ENCODE measurements at regions not wholly inside any gene's neighbourhood (a gene's known extent, or its start where the extent isn't known, plus 50 kb on each side); places are given as distances from the start of the nearest gene placed in this dataset.

DNA sequence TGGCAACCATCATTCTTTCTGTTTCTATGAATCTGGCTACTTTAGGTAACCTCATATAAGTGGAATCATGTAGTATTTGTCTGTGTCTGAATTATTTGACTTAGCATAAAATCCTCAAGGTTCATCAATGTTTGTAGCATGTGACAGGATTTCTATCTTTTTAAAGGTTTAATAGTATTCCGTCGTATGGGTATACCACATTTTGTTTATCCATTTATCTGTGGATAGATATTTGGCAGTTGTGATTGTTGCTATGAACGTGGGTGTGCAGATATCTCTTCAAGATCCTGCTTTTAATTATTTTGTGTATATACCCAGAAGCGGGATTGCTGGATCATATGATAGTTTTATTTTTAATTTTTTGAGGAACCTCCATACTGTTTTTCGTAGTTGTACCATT lies 421.7 kb downstream of the PCNX1 start:
- DNase-seq (ENCODE audit: low spot score) (no peak), ATAC-seq (no peak)
- Mint-ChIP-seq H3K36me3 (ENCODE audit: low read depth) (peaks cover 11% of the 10 kb centered on the region), H3K4me1 (peaks cover 50% of the 10 kb centered on the region), H3K9me3 (no peaks in the 10 kb centered on the region), H3K4me3 (no peak overlapping the region), H3K27me3 (ENCODE audit: insufficient read depth, low read depth, poor library complexity) (peaks cover 2% of the 10 kb centered on the region), H3K27ac (no peak overlapping the region)
- no peak overlapping the region for H3K4me3 ChIP-seq
- H3K4me2 ChIP-seq = no peak overlapping the region
- no peaks in the 10 kb centered on the region for H3K36me3 ChIP-seq (ENCODE audit: insufficient read depth)
- H2AFZ ChIP-seq = no peak overlapping the region
- peaks cover 100% of the 10 kb centered on the region for H3K79me2 ChIP-seq (replicated peaks; ENCODE audit: insufficient read depth)
- H3K27me3 ChIP-seq (ENCODE audit: insufficient read depth) = no peaks in the 10 kb centered on the region
- H3K27ac ChIP-seq (ENCODE audit: low read depth) = no peak overlapping the region
- no peaks in the 10 kb centered on the region for H4K20me1 ChIP-seq (replicated peaks; ENCODE audit: insufficient read depth)
- 0 out of 2 replicates have a peak, but pooled peaks cover 4% of the 10 kb centered on the region for H3K9me2 ChIP-seq (ENCODE audit: insufficient read depth)
- TF ChIP-seq CREB1 (CRISPR knock-in tag; IDR thresholded peaks at IDR 0.05; ENCODE audit: low read depth) (no peak), EZH2 (IDR thresholded peaks at IDR 0.05; ENCODE audit: low read depth, unreplicated experiment) (no peak), JUNB (IDR thresholded peaks at IDR 0.05; ENCODE audit: unreplicated experiment) (no peak), STAT1 (IDR thresholded peaks at IDR 0.05; ENCODE audit: unreplicated experiment) (no peak), POLR2AphosphoS5 (IDR thresholded peaks at IDR 0.05; ENCODE audit: low read depth) (no peak), ZNF114 (CRISPR knock-in tag; IDR thresholded peaks at IDR 0.05) (no peak), NANOG (IDR thresholded peaks at IDR 0.05; ENCODE audit: borderline replicate concordance) (no peak), ZNF331 (CRISPR knock-in tag; IDR thresholded peaks at IDR 0.05; ENCODE audit: low read depth) (no peak)
- TF ChIP-seq, protein P1, sequence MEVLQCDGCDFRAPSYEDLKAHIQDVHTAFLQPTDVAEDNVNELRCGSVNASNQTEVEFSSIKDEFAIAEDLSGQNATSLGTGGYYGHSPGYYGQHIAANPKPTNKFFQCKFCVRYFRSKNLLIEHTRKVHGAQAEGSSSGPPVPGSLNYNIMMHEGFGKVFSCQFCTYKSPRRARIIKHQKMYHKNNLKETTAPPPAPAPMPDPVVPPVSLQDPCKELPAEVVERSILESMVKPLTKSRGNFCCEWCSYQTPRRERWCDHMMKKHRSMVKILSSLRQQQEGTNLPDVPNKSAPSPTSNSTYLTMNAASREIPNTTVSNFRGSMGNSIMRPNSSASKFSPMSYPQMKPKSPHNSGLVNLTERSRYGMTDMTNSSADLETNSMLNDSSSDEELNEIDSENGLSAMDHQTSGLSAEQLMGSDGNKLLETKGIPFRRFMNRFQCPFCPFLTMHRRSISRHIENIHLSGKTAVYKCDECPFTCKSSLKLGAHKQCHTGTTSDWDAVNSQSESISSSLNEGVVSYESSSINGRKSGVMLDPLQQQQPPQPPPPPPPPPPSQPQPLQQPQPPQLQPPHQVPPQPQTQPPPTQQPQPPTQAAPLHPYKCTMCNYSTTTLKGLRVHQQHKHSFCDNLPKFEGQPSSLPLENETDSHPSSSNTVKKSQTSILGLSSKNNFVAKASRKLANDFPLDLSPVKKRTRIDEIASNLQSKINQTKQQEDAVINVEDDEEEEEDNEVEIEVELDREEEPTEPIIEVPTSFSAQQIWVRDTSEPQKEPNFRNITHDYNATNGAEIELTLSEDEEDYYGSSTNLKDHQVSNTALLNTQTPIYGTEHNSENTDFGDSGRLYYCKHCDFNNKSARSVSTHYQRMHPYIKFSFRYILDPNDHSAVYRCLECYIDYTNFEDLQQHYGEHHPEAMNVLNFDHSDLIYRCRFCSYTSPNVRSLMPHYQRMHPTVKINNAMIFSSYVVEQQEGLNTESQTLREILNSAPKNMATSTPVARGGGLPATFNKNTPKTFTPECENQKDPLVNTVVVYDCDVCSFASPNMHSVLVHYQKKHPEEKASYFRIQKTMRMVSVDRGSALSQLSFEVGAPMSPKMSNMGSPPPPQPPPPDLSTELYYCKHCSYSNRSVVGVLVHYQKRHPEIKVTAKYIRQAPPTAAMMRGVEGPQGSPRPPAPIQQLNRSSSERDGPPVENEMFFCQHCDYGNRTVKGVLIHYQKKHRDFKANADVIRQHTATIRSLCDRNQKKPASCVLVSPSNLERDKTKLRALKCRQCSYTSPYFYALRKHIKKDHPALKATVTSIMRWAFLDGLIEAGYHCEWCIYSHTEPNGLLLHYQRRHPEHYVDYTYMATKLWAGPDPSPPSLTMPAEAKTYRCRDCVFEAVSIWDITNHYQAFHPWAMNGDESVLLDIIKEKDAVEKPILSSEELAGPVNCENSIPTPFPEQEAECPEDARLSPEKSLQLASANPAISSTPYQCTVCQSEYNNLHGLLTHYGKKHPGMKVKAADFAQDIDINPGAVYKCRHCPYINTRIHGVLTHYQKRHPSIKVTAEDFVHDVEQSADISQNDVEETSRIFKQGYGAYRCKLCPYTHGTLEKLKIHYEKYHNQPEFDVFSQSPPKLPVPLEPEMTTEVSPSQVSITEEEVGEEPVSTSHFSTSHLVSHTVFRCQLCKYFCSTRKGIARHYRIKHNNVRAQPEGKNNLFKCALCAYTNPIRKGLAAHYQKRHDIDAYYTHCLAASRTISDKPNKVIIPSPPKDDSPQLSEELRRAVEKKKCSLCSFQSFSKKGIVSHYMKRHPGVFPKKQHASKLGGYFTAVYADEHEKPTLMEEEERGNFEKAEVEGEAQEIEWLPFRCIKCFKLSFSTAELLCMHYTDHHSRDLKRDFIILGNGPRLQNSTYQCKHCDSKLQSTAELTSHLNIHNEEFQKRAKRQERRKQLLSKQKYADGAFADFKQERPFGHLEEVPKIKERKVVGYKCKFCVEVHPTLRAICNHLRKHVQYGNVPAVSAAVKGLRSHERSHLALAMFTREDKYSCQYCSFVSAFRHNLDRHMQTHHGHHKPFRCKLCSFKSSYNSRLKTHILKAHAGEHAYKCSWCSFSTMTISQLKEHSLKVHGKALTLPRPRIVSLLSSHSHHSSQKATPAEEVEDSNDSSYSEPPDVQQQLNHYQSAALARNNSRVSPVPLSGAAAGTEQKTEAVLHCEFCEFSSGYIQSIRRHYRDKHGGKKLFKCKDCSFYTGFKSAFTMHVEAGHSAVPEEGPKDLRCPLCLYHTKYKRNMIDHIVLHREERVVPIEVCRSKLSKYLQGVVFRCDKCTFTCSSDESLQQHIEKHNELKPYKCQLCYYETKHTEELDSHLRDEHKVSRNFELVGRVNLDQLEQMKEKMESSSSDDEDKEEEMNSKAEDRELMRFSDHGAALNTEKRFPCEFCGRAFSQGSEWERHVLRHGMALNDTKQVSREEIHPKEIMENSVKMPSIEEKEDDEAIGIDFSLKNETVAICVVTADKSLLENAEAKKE (CRISPR knock-in tag; IDR thresholded peaks at IDR 0.05) = no peak
- TF ChIP-seq, protein P2, sequence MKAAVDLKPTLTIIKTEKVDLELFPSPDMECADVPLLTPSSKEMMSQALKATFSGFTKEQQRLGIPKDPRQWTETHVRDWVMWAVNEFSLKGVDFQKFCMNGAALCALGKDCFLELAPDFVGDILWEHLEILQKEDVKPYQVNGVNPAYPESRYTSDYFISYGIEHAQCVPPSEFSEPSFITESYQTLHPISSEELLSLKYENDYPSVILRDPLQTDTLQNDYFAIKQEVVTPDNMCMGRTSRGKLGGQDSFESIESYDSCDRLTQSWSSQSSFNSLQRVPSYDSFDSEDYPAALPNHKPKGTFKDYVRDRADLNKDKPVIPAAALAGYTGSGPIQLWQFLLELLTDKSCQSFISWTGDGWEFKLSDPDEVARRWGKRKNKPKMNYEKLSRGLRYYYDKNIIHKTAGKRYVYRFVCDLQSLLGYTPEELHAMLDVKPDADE (IDR thresholded peaks at IDR 0.05) = no peak
- TF ChIP-seq, protein P3, sequence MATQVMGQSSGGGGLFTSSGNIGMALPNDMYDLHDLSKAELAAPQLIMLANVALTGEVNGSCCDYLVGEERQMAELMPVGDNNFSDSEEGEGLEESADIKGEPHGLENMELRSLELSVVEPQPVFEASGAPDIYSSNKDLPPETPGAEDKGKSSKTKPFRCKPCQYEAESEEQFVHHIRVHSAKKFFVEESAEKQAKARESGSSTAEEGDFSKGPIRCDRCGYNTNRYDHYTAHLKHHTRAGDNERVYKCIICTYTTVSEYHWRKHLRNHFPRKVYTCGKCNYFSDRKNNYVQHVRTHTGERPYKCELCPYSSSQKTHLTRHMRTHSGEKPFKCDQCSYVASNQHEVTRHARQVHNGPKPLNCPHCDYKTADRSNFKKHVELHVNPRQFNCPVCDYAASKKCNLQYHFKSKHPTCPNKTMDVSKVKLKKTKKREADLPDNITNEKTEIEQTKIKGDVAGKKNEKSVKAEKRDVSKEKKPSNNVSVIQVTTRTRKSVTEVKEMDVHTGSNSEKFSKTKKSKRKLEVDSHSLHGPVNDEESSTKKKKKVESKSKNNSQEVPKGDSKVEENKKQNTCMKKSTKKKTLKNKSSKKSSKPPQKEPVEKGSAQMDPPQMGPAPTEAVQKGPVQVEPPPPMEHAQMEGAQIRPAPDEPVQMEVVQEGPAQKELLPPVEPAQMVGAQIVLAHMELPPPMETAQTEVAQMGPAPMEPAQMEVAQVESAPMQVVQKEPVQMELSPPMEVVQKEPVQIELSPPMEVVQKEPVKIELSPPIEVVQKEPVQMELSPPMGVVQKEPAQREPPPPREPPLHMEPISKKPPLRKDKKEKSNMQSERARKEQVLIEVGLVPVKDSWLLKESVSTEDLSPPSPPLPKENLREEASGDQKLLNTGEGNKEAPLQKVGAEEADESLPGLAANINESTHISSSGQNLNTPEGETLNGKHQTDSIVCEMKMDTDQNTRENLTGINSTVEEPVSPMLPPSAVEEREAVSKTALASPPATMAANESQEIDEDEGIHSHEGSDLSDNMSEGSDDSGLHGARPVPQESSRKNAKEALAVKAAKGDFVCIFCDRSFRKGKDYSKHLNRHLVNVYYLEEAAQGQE (IDR thresholded peaks at IDR 0.05; ENCODE audit: unreplicated experiment) = no peak
- TF ChIP-seq, protein P4, sequence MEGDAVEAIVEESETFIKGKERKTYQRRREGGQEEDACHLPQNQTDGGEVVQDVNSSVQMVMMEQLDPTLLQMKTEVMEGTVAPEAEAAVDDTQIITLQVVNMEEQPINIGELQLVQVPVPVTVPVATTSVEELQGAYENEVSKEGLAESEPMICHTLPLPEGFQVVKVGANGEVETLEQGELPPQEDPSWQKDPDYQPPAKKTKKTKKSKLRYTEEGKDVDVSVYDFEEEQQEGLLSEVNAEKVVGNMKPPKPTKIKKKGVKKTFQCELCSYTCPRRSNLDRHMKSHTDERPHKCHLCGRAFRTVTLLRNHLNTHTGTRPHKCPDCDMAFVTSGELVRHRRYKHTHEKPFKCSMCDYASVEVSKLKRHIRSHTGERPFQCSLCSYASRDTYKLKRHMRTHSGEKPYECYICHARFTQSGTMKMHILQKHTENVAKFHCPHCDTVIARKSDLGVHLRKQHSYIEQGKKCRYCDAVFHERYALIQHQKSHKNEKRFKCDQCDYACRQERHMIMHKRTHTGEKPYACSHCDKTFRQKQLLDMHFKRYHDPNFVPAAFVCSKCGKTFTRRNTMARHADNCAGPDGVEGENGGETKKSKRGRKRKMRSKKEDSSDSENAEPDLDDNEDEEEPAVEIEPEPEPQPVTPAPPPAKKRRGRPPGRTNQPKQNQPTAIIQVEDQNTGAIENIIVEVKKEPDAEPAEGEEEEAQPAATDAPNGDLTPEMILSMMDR (conservative IDR thresholded peaks at IDR 0.05; ENCODE audit: low read depth in 2 of 2) = no peak
- no peaks in the 10 kb centered on the region for H3F3A ChIP-seq (replicated peaks; ENCODE audit: low read depth)
- peaks cover 48% of the 10 kb centered on the region for H3K4me1 ChIP-seq (ENCODE audit: insufficient read depth)

Data from GM23338 (cell line).